ENCODE measurements at regions not wholly inside any gene's neighbourhood (a gene's known extent, or its start where the extent isn't known, plus 50 kb on each side); places are given as distances from the start of the nearest gene placed in this dataset.

GRCh38 chr13:64420181-64420580, 2810.0 kb downstream of the PCDH9 start:
- no peaks in the 10 kb centered on the region for H3K9me2 ChIP-seq (ENCODE audit: insufficient read depth)
- intact Hi-C loops (cut with micrococcal nuclease), result no loop called here
- ATAC-seq (no peak), DNase-seq (ENCODE audit: low read depth, low spot score) (no peak)
- no TSS peak for BruUV-seq (replicated peaks)
- H3K27ac ChIP-seq (ENCODE audit: low read depth, low read length), result no peak overlapping the region
- no peaks in the 10 kb centered on the region for H3K4me1 ChIP-seq (ENCODE audit: control insufficient read depth in 1 of 2, insufficient read depth in 2 of 2, low read length in 2 of 2)
- no peaks in the 10 kb centered on the region for H4K20me1 ChIP-seq (ENCODE audit: insufficient read depth)
- ChIA-PET CTCF (no interaction called here), POLR2A (no interaction called here), RAD21 (ENCODE audit: low non-redundant PET in 1 of 2, low total read pairs in 2 of 2, uncharacterized antibody in 2 of 2, unreplicated experiment in 2 of 2) (no interaction called here)
- TF ChIP-seq CEBPB (IDR thresholded peaks at IDR 0.05; ENCODE audit: low read depth), result no peak
- TF ChIP-seq ZNF274 (IDR thresholded peaks at IDR 0.05; ENCODE audit: low read depth, low read length), result no peak
- no peak for TF ChIP-seq ZBTB33 (IDR thresholded peaks at IDR 0.05; ENCODE audit: extremely low read depth, insufficient replicate concordance, low read length)
- no peak for TF ChIP-seq POLR2A (IDR thresholded peaks at IDR 0.05; ENCODE audit: borderline replicate concordance, extremely low read depth, insufficient read depth, insufficient read length)
- TF ChIP-seq JUND (IDR thresholded peaks at IDR 0.05), result no peak
- no peak for TF ChIP-seq EZH2 (IDR thresholded peaks at IDR 0.05)
- TF ChIP-seq FOSL1 (IDR thresholded peaks at IDR 0.05; ENCODE audit: low read depth), result no peak
- TF ChIP-seq ELF1 (IDR thresholded peaks at IDR 0.05; ENCODE audit: borderline replicate concordance, low read depth), result no peak
- TF ChIP-seq POLR2AphosphoS5 (IDR thresholded peaks at IDR 0.05; ENCODE audit: low read depth, low read length), result no peak
- TF ChIP-seq TCF7L2 (IDR thresholded peaks at IDR 0.05; ENCODE audit: borderline replicate concordance, extremely low read depth, insufficient read depth, insufficient read length), result no peak
- no peak for TF ChIP-seq ATF3 (IDR thresholded peaks at IDR 0.05)
- TF ChIP-seq CTCF (IDR thresholded peaks at IDR 0.05 in 2 of 3, conservative IDR thresholded peaks at IDR 0.05 in 1 of 3; ENCODE audit: borderline replicate concordance in 1 of 3, insufficient read depth in 1 of 3, low read depth in 2 of 3, low read length in 2 of 3), result no peak
- no peak for TF ChIP-seq SIN3A (IDR thresholded peaks at IDR 0.05; ENCODE audit: low read depth)
- TF ChIP-seq REST (IDR thresholded peaks at IDR 0.05; ENCODE audit: low read depth), result no peak
- TF ChIP-seq SRF (IDR thresholded peaks at IDR 0.05; ENCODE audit: low read depth), result no peak
- no peak for TF ChIP-seq ZFX (IDR thresholded peaks at IDR 0.05)
- no peak for TF ChIP-seq CBX3 (IDR thresholded peaks at IDR 0.05; ENCODE audit: low read depth)
- TF ChIP-seq RAD21 (IDR thresholded peaks at IDR 0.05; ENCODE audit: low read depth), result no peak
- H3K9ac ChIP-seq (ENCODE audit: low read length), result no peak overlapping the region
- H2AFZ ChIP-seq (ENCODE audit: low read depth, low read length, poor library complexity, severe bottlenecking), result no peak overlapping the region
- H3K27me3 ChIP-seq (ENCODE audit: insufficient read depth, low read length), result no peaks in the 10 kb centered on the region
- no peaks in the 10 kb centered on the region for H3K9me3 ChIP-seq (ENCODE audit: control insufficient read depth in 1 of 2, insufficient read depth in 1 of 2, low read depth in 1 of 2, low read length in 2 of 2)
- no peaks in the 10 kb centered on the region for H3K79me2 ChIP-seq (ENCODE audit: insufficient read depth, low read length)
- no peaks in the 10 kb centered on the region for H3K36me3 ChIP-seq (ENCODE audit: control insufficient read depth in 1 of 2, insufficient read depth in 2 of 2, low read length in 2 of 2)
- no peak overlapping the region for H3K4me3 ChIP-seq (replicated peaks in 1 of 2; ENCODE audit: low read depth in 1 of 2, low read length in 2 of 2)
- H3K4me2 ChIP-seq (ENCODE audit: low read length), result no peak overlapping the region

Measured in HCT116 (cell line).